Uterus (tissue), 2 donors: ENCODE measurements at regions not wholly inside any gene's neighbourhood (a gene's known extent, or its start where the extent isn't known, plus 50 kb on each side); places are given as distances from the start of the nearest gene placed in this dataset.

Experiments used
- POLR2A ChIP-seq, 2 donors: fragments of 450-650 bp; IDR thresholded peaks; one replicate each; pipeline ENCODE4 v1.6.1; 2016; ENCODE audit warnings: antibody characterized with exemption in 2 of 2, mild to moderate bottlenecking in 1 of 2, moderate library complexity in 1 of 2
- TF ChIP-seq, protein P1 (sequence below), 4 experiments: fragments of 200-600 bp in 2 of 4; fragments of 450-650 bp in 2 of 4; sonication (generic) in 2 of 4; IDR thresholded peaks; one replicate each; pipeline ENCODE4 v1.5.1; 2016 to 2019; ENCODE audit warnings: antibody characterized with exemption in 4 of 4, mild to moderate bottlenecking in 2 of 4, moderate library complexity in 1 of 4

GRCh38 chr17:31692027-31692426 lies 167.0 kb downstream of the COPRS start:
- TF ChIP-seq, protein P1, sequence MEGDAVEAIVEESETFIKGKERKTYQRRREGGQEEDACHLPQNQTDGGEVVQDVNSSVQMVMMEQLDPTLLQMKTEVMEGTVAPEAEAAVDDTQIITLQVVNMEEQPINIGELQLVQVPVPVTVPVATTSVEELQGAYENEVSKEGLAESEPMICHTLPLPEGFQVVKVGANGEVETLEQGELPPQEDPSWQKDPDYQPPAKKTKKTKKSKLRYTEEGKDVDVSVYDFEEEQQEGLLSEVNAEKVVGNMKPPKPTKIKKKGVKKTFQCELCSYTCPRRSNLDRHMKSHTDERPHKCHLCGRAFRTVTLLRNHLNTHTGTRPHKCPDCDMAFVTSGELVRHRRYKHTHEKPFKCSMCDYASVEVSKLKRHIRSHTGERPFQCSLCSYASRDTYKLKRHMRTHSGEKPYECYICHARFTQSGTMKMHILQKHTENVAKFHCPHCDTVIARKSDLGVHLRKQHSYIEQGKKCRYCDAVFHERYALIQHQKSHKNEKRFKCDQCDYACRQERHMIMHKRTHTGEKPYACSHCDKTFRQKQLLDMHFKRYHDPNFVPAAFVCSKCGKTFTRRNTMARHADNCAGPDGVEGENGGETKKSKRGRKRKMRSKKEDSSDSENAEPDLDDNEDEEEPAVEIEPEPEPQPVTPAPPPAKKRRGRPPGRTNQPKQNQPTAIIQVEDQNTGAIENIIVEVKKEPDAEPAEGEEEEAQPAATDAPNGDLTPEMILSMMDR (IDR thresholded peaks at IDR 0.05), result no peak
- no peak for TF ChIP-seq POLR2A (IDR thresholded peaks at IDR 0.05)
